H9 (cell line): ENCODE measurements at regions not wholly inside any gene's neighbourhood (a gene's known extent, or its start where the extent isn't known, plus 50 kb on each side); places are given as distances from the start of the nearest gene placed in this dataset.

Source experiments
- DNase-seq: peaks from one replicate; pipeline ENCODE4 v3.0.0-alpha.2; 2017
- H2AFZ ChIP-seq: one replicate; pipeline ENCODE4 v1.6.1; 2013; ENCODE audit warnings: mild to moderate bottlenecking, low read length, control low read depth, moderate library complexity
- H2AK5ac ChIP-seq: 2 replicates; pipeline ENCODE4 v1.6.1; 2013; ENCODE audit warnings: low read length, control low read depth, mixed read lengths; ENCODE audit not compliant: insufficient read length
- H2BK120ac ChIP-seq: one replicate; pipeline ENCODE4 v1.6.1; 2013; ENCODE audit warnings: low read depth, mild to moderate bottlenecking, low read length, control low read depth, inconsistent platforms; ENCODE audit not compliant: poor library complexity, severe bottlenecking
- H2BK12ac ChIP-seq: 2 replicates; pipeline ENCODE4 v1.6.1; 2013; ENCODE audit warnings: low read length, control low read depth, mixed read lengths, low read depth; ENCODE audit not compliant: insufficient read length
- H2BK15ac ChIP-seq: 2 replicates; pipeline ENCODE4 v1.6.1; 2013; ENCODE audit warnings: low read depth, low read length, control low read depth
- H2BK20ac ChIP-seq: one replicate; pipeline ENCODE4 v1.6.1; 2013; ENCODE audit warnings: low read depth, mild to moderate bottlenecking, low read length, control low read depth, inconsistent platforms; ENCODE audit not compliant: poor library complexity, severe bottlenecking
- H2BK5ac ChIP-seq: 2 replicates; pipeline ENCODE4 v1.6.1; 2013; ENCODE audit warnings: low read length, control low read depth, mixed read lengths; ENCODE audit not compliant: insufficient read length
- H3K14ac ChIP-seq: 2 replicates; pipeline ENCODE4 v1.6.1; 2013; ENCODE audit warnings: low read length, control low read depth; ENCODE audit not compliant: insufficient read depth
- H3K18ac ChIP-seq: 2 replicates; pipeline ENCODE4 v1.6.1; 2013; ENCODE audit warnings: low read depth, mild to moderate bottlenecking, mixed read lengths, low read length, control low read depth; ENCODE audit not compliant: insufficient read length
- H3K23ac ChIP-seq: 2 replicates; pipeline ENCODE4 v1.6.1; 2013; ENCODE audit warnings: low read length, control low read depth, mixed read lengths, low read depth; ENCODE audit not compliant: insufficient read length
- H3K23me2 ChIP-seq: 2 replicates; pipeline ENCODE4 v1.6.1; 2013; ENCODE audit warnings: low read depth, mild to moderate bottlenecking, mixed read lengths, low read length, control low read depth; ENCODE audit not compliant: insufficient read length, poor library complexity, severe bottlenecking
- H3K27ac ChIP-seq: 2 replicates; pipeline ENCODE4 v1.5.1; 2013; ENCODE audit warnings: low read length, control low read depth, mixed read lengths, low read depth; ENCODE audit not compliant: insufficient read length
- H3K27me3 ChIP-seq: 2 replicates; pipeline ENCODE4 v1.6.1; 2013; ENCODE audit warnings: low read length, control low read depth, inconsistent platforms; ENCODE audit not compliant: insufficient read depth
- H3K4ac ChIP-seq: 2 replicates; pipeline ENCODE4 v1.6.1; 2013; ENCODE audit warnings: low read depth, mild to moderate bottlenecking, control low read depth, inconsistent platforms, low read length, moderate library complexity
- H3K4me1 ChIP-seq: 2 replicates; pipeline ENCODE4 v1.6.1; 2013; ENCODE audit warnings: low read length, control low read depth, inconsistent platforms; ENCODE audit not compliant: insufficient read depth
- H3K4me2 ChIP-seq: 2 replicates; pipeline ENCODE4 v1.6.1; 2013; ENCODE audit warnings: low read length, control low read depth, mixed read lengths; ENCODE audit not compliant: insufficient read length, insufficient read depth
- H3K56ac ChIP-seq: 2 replicates; pipeline ENCODE4 v1.6.1; 2013; ENCODE audit warnings: low read depth, mild to moderate bottlenecking, mixed read lengths, low read length, control low read depth; ENCODE audit not compliant: insufficient read length
- H3K79me1 ChIP-seq: 2 replicates; pipeline ENCODE4 v1.6.1; 2013; ENCODE audit warnings: low read depth, mild to moderate bottlenecking, moderate library complexity, low read length, control low read depth, inconsistent platforms; ENCODE audit not compliant: insufficient read depth, poor library complexity, severe bottlenecking
- H3K79me2 ChIP-seq: 2 replicates; pipeline ENCODE4 v1.6.1; 2013; ENCODE audit warnings: low read length, control low read depth, inconsistent platforms; ENCODE audit not compliant: insufficient read depth
- H3K9ac ChIP-seq: 2 replicates; pipeline ENCODE4 v1.6.1; 2013; ENCODE audit warnings: low read length, control low read depth, mixed read lengths; ENCODE audit not compliant: insufficient read length; ENCODE audit errors: extremely low read depth
- H3K9me3 ChIP-seq: one replicate; pipeline ENCODE4 v1.6.1; 2013; ENCODE audit warnings: low read depth, low read length, inconsistent platforms; ENCODE audit not compliant: control insufficient read depth
- H3T11ph ChIP-seq: one replicate; pipeline ENCODE4 v1.6.1; 2013; ENCODE audit warnings: mild to moderate bottlenecking, low read length, control low read depth, inconsistent platforms
- H4K20me1 ChIP-seq: one replicate; pipeline ENCODE4 v1.6.1; 2013; ENCODE audit not compliant: control insufficient read depth, insufficient read length, insufficient read depth
- H4K5ac ChIP-seq: 2 replicates; pipeline ENCODE4 v1.6.1; 2013; ENCODE audit warnings: low read depth, mild to moderate bottlenecking, mixed read lengths, low read length, control low read depth; ENCODE audit not compliant: insufficient read length
- H4K8ac ChIP-seq: replicated peaks from 2 replicates; pipeline ENCODE4 v1.6.1; 2013; ENCODE audit warnings: low read length, control low read depth, mixed read lengths, low read depth; ENCODE audit not compliant: insufficient read length
- H4K91ac ChIP-seq: 2 replicates; pipeline ENCODE4 v1.6.1; 2013; ENCODE audit warnings: low read depth, mild to moderate bottlenecking, moderate library complexity, mixed read lengths, low read length, control low read depth; ENCODE audit not compliant: insufficient read length
- H3K27ac Mint-ChIP-seq, 3 experiments: 2 replicates in 2 of 3; 3 replicates in 1 of 3; pipeline ENCODE4 v1.8.0; 2020 to 2021; ENCODE audit warnings: mixed read lengths in 3 of 3, mild to moderate bottlenecking in 1 of 3, moderate library complexity in 1 of 3
- H3K27me3 Mint-ChIP-seq: 2 replicates; pipeline ENCODE4 v1.8.0; 2021; ENCODE audit warnings: low read depth, mild to moderate bottlenecking, moderate library complexity, mixed read lengths
- H3K36me3 Mint-ChIP-seq, 3 experiments: 2 replicates in 2 of 3; 3 replicates in 1 of 3; pipeline ENCODE4 v1.8.0; 2020 to 2021; ENCODE audit warnings: low read depth in 3 of 3, mixed read lengths in 3 of 3; ENCODE audit not compliant: insufficient read depth in 1 of 3
- H3K4me1 Mint-ChIP-seq, 2 experiments: 2 replicates each; pipeline ENCODE4 v1.8.0; 2020; ENCODE audit warnings: mixed read lengths in 2 of 2
- H3K4me3 Mint-ChIP-seq, 2 experiments: 2 replicates in 1 of 2; 3 replicates in 1 of 2; pipeline ENCODE4 v1.8.0; 2020 to 2021; ENCODE audit warnings: mild to moderate bottlenecking in 2 of 2, mixed read lengths in 2 of 2, moderate library complexity in 1 of 2
- H3K9me3 Mint-ChIP-seq, 2 experiments: 2 replicates in 1 of 2; 3 replicates in 1 of 2; pipeline ENCODE4 v1.8.0; 2020; ENCODE audit warnings: mild to moderate bottlenecking in 2 of 2, mixed read lengths in 2 of 2, moderate library complexity in 1 of 2
- CTCF ChIP-seq: fragments of 200-600 bp; sonication (generic); conservative IDR thresholded peaks from 3 replicates; pipeline ENCODE4 v1.8.0; 2021; ENCODE audit warnings: antibody characterized with exemption, mild to moderate bottlenecking
- WGBS: extraction: QIAGEN DNeasy Blood & Tissue Kit; methylation state at CpG from one replicate; pipeline ENCODE4 v1.1.7; 2013; ENCODE audit warnings: missing lambda C conversion rate, low lambda C conversion rate, mixed read lengths; ENCODE audit not compliant: insufficient read length; ENCODE audit errors: extremely low coverage; 5-methylcytosine and 5-hydroxymethylcytosine counted together

DNA sequence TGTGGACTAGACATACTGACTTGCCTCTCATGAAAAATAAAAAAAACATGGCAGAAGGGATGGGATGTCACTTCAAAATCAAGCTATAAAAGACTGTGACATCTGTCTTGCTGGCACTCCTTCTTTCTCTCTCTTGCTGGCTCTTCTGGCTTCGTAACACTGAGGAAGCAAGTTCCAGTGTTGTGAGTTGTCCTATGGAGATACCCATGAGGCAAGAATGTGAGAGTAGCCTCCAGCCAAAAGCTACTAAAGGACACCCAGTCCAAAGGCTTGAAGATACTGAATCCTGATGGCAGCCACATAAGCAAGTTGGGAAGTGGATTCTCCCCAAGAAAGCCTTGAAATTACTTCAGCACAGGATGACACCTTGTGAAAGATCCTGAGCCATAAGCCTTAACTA lies 376.1 kb upstream of the TMEFF2 start:
- Histone ChIP-seq H3K14ac (no peak overlapping the region), H3K27me3 (no peaks in the 10 kb centered on the region), H2BK20ac (no peak overlapping the region), H2BK15ac (no peak overlapping the region), H2BK12ac (no peak overlapping the region), H3K9ac (no peak overlapping the region), H2BK120ac (no peak overlapping the region), H2AFZ (no peak overlapping the region), H3K27ac (no peak overlapping the region), H3T11ph (no peak overlapping the region), H2BK5ac (no peak overlapping the region), H4K91ac (no peak overlapping the region), H2AK5ac (no peak overlapping the region), H4K5ac (no peak overlapping the region), H3K4me2 (no peak overlapping the region), H3K4me1 (no peaks in the 10 kb centered on the region), H3K79me1 (no peaks in the 10 kb centered on the region), H3K79me2 (no peaks in the 10 kb centered on the region), H3K18ac (no peak overlapping the region), H4K20me1 (no peaks in the 10 kb centered on the region), H3K4ac (no peak overlapping the region), H3K23ac (no peak overlapping the region), H4K8ac (no peak overlapping the region), H3K56ac (no peak overlapping the region), H3K9me3 (no peaks in the 10 kb centered on the region), H3K23me2 (no peaks in the 10 kb centered on the region)
- Mint-ChIP-seq H3K4me1 (no peaks in the 10 kb centered on the region), H3K36me3 (no peaks in the 10 kb centered on the region), H3K27me3 (no peaks in the 10 kb centered on the region), H3K9me3 (no peaks in the 10 kb centered on the region), H3K27ac (no peak overlapping the region), H3K4me3 (no peak overlapping the region)
- no peak for TF ChIP-seq CTCF
- DNase-seq = no peak
- no CpG with 5 or more reads among the region's 1 CpG for WGBS
